Left ventricle myocardium inferior (tissue), 1 donor: ENCODE measurements at regions not wholly inside any gene's neighbourhood (a gene's known extent, or its start where the extent isn't known, plus 50 kb on each side); places are given as distances from the start of the nearest gene placed in this dataset.

Experiments used
- DNase-seq: peaks from one replicate; pipeline ENCODE4 v3.0.0-alpha.2; 2020
- H3K27ac ChIP-seq: fragments of 200-600 bp; replicated peaks from 2 replicates; pipeline ENCODE4 v1.8.0; 2021
- H3K27me3 ChIP-seq: fragments of 200-600 bp; 2 replicates; pipeline ENCODE4 v1.8.0; 2021; ENCODE audit warnings: low read depth
- H3K36me3 ChIP-seq: fragments of 200-600 bp; 2 replicates; pipeline ENCODE4 v1.8.0; 2021
- H3K4me1 ChIP-seq: fragments of 200-600 bp; 2 replicates; pipeline ENCODE4 v1.8.0; 2021
- H3K4me3 ChIP-seq: fragments of 200-600 bp; 2 replicates; pipeline ENCODE4 v1.8.0; 2021; ENCODE audit warnings: mild to moderate bottlenecking, moderate library complexity
- H3K9me3 ChIP-seq: fragments of 200-600 bp; replicated peaks from 2 replicates; pipeline ENCODE4 v1.8.0; 2021
- intact Hi-C: fragments of 100-400 bp; cut with micrococcal nuclease; formaldehyde crosslinking; loops from one replicate; pipeline ENCODE4 v1.11.0; 2022
- TF ChIP-seq, protein P1 (sequence below): fragments of 200-600 bp; IDR thresholded peaks from 2 replicates; pipeline ENCODE4 v1.8.0; 2021; ENCODE audit warnings: antibody characterized with exemption, mild to moderate bottlenecking, borderline replicate concordance
- donor health status: DM: no; HTN: yes; CAD: no; lungs with severe emphysema.

DNA sequence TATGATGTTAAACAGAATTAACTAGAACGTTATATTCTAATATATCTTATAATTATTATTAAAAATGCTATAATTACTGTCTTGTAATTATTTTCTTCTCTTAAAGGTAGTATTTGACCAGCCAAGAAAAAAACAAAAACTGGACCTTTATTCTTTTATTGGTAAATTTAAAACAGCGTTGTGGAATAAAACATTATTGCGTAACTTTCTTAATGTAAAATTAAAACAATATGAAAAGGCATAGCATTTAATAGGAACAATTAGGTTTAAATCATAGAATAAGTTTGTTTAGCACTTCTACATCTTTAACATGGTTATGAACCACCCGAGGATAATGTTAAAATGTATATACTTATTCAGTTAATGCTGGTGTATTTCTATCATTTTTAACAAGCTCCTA, 574.5 kb upstream of the CDH18 start:
- no peaks in the 10 kb centered on the region for H3K36me3 ChIP-seq
- DNase-seq, result no peak
- H3K4me1 ChIP-seq, result no peaks in the 10 kb centered on the region
- TF ChIP-seq, protein P1, sequence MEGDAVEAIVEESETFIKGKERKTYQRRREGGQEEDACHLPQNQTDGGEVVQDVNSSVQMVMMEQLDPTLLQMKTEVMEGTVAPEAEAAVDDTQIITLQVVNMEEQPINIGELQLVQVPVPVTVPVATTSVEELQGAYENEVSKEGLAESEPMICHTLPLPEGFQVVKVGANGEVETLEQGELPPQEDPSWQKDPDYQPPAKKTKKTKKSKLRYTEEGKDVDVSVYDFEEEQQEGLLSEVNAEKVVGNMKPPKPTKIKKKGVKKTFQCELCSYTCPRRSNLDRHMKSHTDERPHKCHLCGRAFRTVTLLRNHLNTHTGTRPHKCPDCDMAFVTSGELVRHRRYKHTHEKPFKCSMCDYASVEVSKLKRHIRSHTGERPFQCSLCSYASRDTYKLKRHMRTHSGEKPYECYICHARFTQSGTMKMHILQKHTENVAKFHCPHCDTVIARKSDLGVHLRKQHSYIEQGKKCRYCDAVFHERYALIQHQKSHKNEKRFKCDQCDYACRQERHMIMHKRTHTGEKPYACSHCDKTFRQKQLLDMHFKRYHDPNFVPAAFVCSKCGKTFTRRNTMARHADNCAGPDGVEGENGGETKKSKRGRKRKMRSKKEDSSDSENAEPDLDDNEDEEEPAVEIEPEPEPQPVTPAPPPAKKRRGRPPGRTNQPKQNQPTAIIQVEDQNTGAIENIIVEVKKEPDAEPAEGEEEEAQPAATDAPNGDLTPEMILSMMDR, result no peak
- H3K9me3 ChIP-seq, result no peaks in the 10 kb centered on the region
- no peak overlapping the region for H3K27ac ChIP-seq
- intact Hi-C loops, result no loop called here
- no peaks in the 10 kb centered on the region for H3K27me3 ChIP-seq
- H3K4me3 ChIP-seq, result no peak overlapping the region

DNA sequence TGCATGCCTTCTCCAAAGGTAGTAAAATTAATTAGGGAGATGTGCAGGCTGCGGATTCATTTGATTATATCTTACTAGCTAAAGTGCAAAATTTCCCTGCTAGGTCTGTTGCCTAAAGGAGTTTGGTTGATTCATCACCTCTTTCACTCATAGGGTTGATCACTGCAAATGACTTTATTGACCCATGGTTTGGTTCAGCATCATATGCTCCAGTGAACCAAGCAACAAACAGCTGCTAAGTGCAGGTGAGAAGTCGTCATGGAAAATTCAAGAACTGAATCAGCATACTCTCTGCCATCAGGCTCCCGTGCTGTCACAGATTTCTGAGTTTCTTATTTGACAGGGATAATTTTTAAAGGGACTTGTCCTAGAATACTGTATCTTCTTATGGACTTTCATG, 571.8 kb upstream of the CDH18 start:
- DNase-seq, result no peak
- intact Hi-C loops, result no loop called here
- no peaks in the 10 kb centered on the region for H3K27me3 ChIP-seq
- TF ChIP-seq, protein P1, result no peak
- no peak overlapping the region for H3K27ac ChIP-seq
- no peak overlapping the region for H3K4me3 ChIP-seq
- no peaks in the 10 kb centered on the region for H3K9me3 ChIP-seq
- no peaks in the 10 kb centered on the region for H3K36me3 ChIP-seq
- H3K4me1 ChIP-seq, result no peaks in the 10 kb centered on the region

DNA sequence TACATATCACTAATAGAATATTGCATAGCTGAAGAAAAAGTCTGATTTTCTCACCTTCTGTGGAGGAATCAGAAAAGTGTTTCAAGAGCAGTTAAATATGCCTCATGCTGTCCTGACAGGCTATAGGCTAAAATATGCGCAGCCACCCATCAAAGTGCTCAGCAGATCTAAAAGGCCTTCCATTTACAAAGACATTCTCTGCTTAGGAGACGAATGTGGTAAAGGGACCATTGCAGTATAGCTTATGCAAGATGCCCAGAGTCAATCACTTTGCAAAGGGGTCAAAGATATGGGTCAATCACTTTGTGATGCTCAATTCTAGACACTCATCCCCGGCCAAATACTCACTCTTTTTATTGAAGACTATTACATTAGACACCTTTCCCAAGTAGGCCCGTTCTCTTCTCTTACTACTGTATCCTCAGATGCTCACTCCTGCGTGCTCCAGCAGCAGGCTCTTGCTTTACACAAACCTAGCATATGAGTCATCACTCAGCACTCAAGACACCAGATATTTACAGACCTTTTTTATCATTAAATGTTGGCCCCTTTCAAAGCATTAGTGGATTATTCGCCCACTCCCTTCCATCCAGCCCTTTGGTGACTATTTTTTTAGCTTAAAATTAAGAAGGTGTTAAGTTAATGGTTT, 568.2 kb upstream of the CDH18 start:
- Histone ChIP-seq H3K4me3 (no peak overlapping the region), H3K27ac (no peak overlapping the region), H3K27me3 (no peaks in the 10 kb centered on the region), H3K36me3 (no peaks in the 10 kb centered on the region), H3K9me3 (no peaks in the 10 kb centered on the region), H3K4me1 (no peaks in the 10 kb centered on the region)
- no peak for DNase-seq
- TF ChIP-seq, protein P1, result no peak
- intact Hi-C loops, result no loop called here

- TF ChIP-seq, protein P1, result no peak
- DNase-seq, result no peak
- H3K4me1 ChIP-seq, result no peaks in the 10 kb centered on the region
- no peak overlapping the region for H3K27ac ChIP-seq
- H3K4me3 ChIP-seq, result no peak overlapping the region
- intact Hi-C loops, result no loop called here
- H3K36me3 ChIP-seq, result no peaks in the 10 kb centered on the region
- no peaks in the 10 kb centered on the region for H3K27me3 ChIP-seq
- H3K9me3 ChIP-seq, result peaks cover 6% of the 10 kb centered on the region
Observed at GRCh38 chr5:20555034-20555433, 567.0 kb upstream of the CDH18 start.

DNA sequence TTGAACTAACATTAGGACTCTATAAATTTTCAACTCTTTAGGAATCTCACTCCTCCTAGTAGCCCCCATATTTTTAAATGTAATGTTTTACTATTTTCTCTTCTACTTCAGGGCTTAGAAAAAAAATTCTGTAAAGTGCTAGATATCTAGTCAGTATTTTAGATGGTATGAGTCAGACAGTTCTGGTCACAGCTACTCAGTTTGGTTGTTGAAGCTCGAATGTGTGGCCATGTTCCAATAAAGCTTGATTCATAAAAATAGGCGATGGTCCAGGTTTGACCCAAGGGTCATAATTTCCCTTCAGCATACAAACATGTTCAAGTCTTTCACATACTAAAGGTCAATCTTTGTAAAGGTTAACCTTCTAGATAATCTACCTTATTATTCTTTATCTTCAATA, 566.0 kb upstream of the CDH18 start:
- H3K36me3 ChIP-seq, result no peaks in the 10 kb centered on the region
- H3K4me1 ChIP-seq, result no peaks in the 10 kb centered on the region
- no peak overlapping the region for H3K27ac ChIP-seq
- H3K9me3 ChIP-seq, result peaks cover 6% of the 10 kb centered on the region
- DNase-seq, result no peak
- H3K27me3 ChIP-seq, result no peaks in the 10 kb centered on the region
- no peak overlapping the region for H3K4me3 ChIP-seq
- TF ChIP-seq, protein P1, result no peak
- intact Hi-C loops, result no loop called here
